Activated T-helper 1 cell treated with Interleukin-2 at 50 U/mL for 16 hours (primary cell): ENCODE measurements at regions not wholly inside any gene's neighbourhood (a gene's known extent, or its start where the extent isn't known, plus 50 kb on each side); places are given as distances from the start of the nearest gene placed in this dataset.
"Not testable (repeated sequence)": the region's sequence is repeated elsewhere in the genome, so short reads cannot be mapped to it uniquely, and the experiment has no call there.

ENCODE experiments used
- DNase-seq: peaks from one replicate; pipeline ENCODE4 v3.0.0-alpha.2; 2020; ENCODE audit warnings: low read depth

DNA sequence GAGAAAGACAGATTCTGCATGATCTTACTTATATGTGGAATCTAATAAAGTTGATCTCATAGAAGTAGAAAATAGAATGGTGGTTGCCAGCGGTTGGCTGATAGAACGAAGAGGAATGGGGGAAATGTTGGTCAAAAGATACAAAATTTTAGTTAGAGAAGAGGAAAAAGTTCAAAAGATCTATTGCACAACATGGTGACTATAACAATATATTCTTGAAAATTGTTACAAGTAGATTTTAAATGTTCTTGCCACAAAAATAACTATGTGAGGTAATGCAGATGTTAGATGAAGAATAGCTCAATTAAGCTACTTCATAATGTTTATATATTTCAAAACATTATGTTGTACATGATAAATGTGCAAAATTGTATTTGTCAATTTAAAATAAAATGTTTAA is 112.3 kb upstream of the SMIM30 start:
- DNase-seq, result no peak

DNA sequence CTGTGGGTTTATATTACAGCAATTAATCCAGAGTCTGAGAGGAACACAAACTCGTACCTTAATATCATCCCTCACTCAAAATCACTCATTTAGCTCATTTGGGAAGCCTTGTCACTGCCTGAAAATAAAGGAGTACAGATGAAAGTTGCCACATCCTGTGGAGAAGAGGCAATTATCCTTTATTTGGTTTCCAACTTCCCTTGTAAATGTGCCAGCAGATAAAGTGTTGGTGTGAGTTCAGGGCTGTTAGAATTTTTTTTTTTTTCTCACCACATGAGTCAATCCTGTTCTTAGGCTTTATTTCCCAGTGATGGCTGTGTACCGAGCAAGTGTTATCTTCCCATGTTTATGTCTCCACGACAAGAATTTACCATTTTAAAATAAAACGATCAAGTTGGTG is 99.0 kb upstream of the SMIM30 start:
- no peak for DNase-seq

DNA sequence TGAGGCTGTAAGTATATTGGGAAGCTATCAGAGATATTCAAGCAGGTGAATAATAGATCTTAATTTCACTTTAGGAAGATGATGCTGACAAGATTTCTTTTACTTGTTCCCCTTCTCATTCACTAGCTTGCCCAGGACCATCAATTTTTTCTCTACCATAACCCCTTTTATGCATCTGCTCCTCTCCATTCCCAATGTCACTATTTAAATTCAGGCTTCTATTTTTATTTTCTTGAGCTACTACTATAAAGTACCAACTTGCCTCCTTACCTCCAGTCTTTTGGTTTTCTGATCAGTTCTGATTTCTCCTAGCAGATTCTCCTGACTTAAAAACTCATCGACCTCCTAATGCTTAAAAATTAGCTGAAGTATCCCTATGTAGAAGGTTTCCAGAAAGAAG is 97.7 kb upstream of the SMIM30 start:
- no peak for DNase-seq

DNA sequence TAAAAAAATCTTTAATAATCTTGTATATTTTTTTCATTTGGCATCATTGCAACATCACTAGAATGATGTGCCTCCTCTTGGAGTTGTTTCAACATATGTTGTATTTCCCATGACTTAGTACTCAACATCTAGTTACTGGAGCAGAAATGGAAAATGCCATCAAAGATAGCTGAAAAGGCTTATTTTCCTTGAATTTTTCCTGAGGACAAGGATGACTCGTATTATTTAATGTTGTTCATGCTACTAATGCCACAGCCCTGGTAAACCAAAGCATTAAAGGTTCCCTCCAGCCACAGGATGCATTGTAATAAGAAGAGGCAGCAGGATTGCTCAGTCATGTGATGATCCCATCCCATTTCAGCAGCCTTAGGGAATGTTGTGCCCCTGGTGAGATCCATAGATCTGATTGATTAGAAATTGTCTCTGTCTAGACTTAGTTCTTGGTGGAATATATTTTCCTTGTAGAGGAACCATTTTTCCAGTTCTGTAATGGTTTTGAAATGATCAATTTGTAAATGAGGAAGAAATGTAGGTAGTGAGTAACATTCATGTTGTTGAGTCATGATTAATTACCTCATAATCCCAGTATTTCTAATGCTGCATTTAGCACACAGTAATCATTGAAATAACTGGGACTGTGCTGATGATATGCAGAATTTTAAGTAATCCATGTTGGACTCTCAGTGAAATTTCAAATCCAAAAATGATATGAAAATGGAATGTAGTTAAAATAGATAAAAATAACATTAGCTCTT is 91.3 kb upstream of the SMIM30 start:
- no peak for DNase-seq

DNA sequence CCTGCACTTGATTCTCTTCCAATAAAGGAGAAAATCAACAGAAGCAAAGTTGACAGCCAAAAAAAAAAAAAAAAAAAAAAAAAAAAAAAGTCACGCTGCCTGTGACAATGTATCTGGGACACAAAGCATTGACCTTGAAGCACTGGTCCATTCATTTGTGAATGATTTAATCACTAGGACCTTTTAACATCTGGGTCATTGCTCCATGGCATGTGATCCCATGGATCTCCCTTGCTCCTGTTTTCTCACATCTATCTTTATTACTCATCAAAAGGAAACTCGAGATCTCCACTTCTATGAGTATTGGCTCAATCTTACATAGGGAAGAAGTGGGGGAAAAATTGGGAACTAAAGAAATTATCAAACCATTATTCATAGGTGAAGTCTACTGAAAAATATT is 89.6 kb upstream of the SMIM30 start:
- DNase-seq, result no peak

DNA sequence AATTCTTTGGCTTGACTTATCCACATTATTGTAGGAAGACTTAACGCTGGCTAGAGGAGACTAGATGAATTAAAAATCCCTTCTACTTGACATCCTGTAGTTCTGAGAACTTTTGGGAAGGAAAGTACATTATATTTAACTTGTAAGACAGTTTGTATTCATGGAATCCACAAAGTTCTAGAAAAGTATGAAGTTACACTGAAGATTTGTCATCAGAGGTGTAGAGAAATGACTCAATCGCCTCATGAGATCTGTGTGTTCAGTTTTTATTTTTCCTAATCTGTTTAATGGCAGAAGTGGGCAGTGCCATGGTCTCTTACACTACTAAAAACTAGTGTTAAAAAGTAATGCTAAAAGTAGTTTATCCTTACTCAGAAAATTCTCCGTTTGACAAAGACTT is 89.1 kb upstream of the SMIM30 start:
- DNase-seq, result no peak

DNA sequence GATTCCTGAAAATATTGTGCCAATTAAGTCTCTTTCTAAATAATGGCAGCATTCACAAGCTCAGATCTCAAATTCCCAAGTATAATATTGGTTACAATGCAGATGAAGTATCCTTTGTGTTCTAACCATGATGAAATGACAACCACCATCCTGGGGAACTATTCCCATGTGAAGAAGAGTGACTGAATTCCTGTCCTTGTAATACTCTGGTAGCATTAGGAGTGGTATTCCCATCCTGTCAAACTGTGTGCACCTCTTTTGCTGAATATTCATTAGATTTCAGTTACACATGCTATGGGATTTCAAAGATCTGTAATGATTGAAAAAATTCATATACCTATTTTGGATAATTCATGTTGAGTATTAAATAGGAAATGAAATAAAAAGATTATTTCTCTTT is 86.1 kb upstream of the SMIM30 start:
- no peak for DNase-seq

DNA sequence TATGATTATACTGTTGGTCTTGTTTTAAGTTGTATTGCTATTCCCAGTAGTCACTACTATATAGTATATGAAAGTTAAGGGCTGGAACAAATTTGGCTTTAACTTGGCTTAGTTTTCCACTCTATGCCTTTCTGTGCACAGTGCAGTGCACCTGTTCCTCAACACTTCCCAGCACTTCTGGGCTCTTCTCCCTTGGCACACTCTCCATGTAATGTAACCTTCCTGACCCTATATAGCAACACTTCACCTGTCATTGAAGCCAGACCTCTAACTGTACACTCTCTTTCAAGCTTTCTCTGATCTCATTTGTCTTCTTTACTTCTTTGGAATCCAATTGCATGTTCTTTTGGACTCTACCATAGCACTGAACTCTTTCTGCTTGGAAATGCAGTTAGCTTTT is 83.9 kb upstream of the SMIM30 start:
- no peak for DNase-seq

DNA sequence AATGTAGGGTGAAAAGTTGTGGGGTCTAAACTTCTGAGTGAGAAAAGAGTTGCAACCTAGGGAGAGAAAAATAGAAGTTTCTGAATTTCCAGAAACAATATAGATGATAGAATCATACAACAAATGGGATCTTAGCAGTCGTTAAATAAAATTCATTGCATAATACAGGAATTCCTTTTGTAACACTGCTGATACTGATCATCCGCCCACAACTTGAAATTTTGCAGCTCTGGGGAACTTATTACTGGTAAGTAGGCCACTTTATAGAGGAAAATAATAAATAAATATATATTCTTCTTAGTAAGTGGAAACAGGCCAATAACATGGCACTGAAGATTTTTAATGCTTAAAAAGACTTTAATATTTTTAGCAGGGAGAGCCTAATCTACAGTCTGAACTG is 81.9 kb upstream of the SMIM30 start:
- DNase-seq, result no peak

DNA sequence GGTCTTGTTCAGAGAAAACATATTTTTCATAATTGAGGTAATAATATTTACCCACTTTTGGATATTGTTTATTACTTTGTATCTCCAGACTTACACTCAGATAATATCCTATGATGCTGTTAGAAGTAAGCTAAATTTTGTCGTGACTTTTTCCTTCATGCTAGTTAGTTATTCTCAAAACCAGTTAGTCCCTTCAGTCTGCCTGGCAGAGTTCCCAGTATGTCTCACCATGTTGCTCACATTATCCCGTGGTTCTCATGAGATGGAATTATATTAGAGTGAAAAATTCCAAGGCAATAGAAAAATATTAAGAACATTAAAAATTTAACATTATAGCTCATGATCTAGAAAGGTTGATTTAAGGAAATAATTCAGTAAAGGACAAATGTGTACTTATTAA is 81.5 kb upstream of the SMIM30 start:
- no peak for DNase-seq

DNA sequence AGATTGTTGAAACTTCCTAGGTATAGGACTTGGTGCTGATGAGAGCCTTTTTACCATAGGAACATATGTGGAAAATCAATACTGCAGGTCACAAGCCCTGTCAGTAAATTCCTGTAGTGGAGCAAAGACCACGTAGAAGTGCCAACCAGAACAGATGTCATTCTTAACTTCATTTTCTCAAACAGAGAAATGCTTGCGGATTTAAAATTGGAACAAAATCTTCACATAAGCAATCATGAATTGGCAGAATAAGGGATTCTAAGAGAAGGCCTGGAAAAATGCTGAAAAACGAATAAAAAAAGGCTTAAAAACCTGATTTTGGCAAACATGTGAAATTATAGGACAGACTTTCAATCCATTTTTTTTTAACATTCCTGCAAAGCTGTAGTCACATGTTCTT is 80.8 kb upstream of the SMIM30 start:
- DNase-seq, result no peak

DNA sequence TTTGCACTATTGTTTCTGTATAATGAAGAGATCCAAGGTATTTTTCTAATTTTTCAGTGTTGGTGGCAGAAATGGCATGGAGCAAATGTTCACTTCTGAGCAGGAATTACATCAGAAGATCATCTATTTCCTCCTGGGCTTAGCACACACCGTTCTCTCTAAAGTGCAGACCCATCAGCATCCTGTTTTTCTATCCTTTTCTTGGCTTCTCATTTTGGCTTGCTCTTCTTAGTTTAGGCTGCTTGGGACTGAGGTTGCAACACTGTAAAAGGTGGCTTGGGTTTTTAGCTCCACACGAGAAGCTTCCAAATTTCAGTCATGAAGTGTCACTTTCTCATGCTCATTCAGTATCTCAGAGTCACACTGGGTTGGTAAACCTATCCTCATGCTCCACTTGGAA is 79.9 kb upstream of the SMIM30 start:
- no peak for DNase-seq

DNA sequence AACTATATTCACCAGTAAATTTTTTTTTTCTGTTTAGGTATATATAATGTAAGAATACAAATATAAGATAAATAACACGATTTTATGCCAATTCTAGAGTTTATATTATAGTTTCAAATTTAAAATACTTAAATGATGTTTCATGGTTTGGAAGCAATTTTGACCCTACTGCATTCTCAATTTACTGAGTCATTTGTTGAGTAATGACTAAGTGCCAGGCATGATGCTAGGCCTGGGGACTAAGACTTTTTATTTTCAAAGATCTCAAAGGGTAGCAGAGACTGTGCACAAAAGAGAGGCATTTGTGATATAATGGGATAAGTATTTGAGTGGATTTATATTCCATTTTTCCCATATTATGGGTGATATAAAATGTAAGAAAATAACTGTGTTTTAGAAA is 78.9 kb upstream of the SMIM30 start:
- no peak for DNase-seq

DNA sequence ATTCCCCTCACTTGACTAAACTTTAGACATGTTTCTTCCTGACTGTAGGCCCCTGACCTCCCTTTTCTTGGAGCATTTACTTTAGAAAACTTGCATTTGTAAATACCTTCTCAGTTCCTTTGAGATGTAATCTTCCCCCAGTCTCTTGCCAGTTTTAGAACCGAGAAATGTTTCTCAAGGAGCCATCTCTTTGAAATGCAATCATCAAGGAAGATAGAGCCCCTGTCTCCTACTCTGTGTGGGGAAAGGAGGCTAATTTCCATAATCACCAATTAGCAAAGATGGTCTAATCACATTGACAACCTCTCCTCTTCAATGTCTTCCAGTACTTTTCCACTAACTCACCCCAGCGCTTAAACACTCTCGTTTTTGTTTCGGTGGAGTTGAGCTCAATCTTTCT is 70.0 kb upstream of the SMIM30 start:
- DNase-seq, result no peak

DNA sequence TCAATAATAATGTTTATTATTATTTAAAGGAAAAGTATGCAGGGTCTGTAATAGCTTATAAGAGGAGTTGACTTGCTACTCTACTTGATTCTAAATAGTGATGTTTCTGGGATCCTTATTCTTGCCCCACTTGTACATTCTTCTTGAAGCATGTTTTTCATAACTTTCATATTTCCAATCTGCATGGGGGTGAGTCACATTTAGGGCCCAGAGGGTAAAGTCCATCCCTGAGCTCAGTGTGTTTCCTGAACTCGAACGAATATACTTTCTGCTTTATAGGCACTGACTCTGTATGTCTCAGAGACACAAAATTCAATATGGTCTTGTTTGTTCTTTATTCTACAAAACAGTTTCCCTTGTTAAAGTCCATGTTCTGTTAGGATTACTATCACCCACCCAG is 61.0 kb upstream of the SMIM30 start:
- DNase-seq, result no peak

DNA sequence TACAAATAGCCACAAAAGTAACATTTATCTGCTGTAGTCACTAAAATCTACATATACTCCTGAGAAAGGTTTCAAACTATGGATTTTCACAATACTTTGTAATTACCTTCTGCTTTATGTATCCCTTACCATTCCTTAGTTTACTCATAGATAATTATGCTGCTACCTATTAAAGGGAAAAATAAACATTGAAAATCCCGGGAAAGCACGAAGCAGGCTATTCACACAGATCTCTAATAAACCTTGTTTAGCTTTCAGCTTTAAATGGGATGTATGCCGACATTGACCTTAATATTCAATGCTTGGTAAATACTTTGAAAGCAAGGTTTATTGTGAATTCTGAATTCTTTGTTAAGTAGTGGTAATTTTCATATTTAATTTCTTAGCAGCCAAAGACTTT is 58.5 kb upstream of the SMIM30 start:
- DNase-seq, result no peak

DNA sequence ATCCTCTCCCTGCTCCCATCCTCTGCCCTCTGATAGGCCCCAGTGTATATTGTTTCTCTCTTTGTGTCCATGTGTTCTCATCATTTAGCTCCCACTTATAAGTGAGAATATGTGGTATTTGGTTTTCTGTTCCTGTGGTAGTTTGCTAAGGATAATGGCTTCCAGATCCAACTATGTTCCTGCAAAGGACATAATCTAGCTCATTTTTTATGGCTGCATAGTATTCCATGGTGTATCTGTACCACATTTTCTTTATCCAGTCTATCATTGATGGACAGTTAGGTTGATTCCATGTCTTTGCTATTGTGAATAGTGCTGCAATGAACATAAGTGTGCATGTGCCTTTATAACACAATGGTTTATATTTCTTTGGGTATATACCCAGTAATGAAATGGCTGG is 57.8 kb upstream of the SMIM30 start:
- DNase-seq, result not testable (repeated sequence)

DNA sequence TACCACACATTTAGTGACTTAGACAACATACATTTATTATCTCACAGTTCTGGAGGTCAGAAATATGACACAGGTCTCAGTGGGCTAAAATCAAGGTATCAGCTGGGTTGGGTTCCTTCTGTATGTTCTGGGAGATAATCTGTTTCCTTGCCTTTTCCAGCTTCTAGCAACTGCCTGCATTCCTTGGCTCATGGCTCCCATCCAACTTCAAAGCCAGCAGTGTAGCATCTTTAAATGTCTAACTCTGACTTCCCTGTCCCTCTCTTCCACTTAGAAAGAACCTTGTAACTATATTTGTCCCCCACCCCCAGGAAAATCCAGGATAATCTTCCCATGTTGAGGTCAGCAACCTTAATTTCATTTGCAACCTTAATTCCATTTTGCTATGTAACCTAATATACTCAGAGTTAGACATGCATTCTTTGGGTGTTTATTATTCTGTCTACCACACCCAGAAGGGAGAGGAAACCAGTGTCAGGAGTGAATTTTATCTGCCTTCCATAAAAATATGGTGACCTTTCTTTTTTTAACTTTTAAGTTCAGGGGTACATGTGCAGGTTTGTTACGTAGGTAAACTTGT is 57.3 kb upstream of the SMIM30 start:
- no peak for DNase-seq

DNA sequence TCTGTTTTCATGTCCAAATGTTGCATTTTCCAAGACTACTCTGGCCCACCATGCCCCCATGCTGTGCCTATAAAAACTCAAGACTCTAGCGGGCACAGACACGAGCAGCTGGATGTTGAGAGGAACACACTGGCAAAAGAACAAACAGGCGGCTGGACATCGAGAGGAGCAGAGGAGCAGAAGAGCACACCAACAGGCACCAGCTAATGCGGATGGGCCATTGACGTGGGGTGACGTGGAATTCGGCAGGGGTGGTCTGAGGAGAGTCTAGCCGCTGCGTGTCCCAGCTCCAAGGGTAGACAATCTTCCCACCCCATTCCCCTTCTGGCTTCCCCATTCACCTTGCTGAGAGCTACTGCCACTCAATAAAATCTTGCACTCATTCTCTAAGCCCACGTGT is 54.4 kb upstream of the SMIM30 start:
- DNase-seq, result no peak

DNA sequence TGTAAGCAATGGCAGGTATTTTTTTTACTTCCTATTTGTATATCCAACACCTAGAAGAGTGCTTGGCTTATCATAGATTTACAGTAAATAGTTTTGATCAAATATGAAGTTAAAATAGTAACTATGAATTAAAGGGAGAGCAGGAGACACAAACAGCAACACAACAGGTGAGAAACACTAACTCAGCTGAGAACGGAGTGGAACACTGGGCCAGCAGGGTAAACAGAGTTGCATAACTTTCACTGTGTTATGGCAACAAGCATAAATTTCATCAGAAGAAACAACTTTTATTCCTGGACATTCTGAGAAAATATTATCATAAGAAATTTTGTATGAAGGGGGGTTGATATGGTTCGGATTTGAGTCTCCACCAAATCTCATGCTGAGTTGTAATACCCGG is 52.2 kb upstream of the SMIM30 start:
- DNase-seq, result no peak
